Retinal pigment epithelial cell (primary cell): ENCODE measurements at regions not wholly inside any gene's neighbourhood (a gene's known extent, or its start where the extent isn't known, plus 50 kb on each side); places are given as distances from the start of the nearest gene placed in this dataset.
"Not testable (repeated sequence)": the region's sequence is repeated elsewhere in the genome, so short reads cannot be mapped to it uniquely, and the experiment has no call there.

ENCODE experiments used
- DNase-seq: peaks from one replicate; pipeline ENCODE4 v3.0.0-alpha.2; 2010; ENCODE audit warnings: low read depth
- H3K4me3 ChIP-seq: 2 replicates; pipeline ENCODE4 v1.5.1; 2011; ENCODE audit warnings: mild to moderate bottlenecking, low read length, control low read depth, moderate library complexity
- TF ChIP-seq, protein P1 (sequence below): conservative IDR thresholded peaks from 2 replicates; pipeline ENCODE4 v1.5.1; 2011; ENCODE audit warnings: low read depth, low read length, control low read depth, inconsistent platforms

- TF ChIP-seq, protein P1, sequence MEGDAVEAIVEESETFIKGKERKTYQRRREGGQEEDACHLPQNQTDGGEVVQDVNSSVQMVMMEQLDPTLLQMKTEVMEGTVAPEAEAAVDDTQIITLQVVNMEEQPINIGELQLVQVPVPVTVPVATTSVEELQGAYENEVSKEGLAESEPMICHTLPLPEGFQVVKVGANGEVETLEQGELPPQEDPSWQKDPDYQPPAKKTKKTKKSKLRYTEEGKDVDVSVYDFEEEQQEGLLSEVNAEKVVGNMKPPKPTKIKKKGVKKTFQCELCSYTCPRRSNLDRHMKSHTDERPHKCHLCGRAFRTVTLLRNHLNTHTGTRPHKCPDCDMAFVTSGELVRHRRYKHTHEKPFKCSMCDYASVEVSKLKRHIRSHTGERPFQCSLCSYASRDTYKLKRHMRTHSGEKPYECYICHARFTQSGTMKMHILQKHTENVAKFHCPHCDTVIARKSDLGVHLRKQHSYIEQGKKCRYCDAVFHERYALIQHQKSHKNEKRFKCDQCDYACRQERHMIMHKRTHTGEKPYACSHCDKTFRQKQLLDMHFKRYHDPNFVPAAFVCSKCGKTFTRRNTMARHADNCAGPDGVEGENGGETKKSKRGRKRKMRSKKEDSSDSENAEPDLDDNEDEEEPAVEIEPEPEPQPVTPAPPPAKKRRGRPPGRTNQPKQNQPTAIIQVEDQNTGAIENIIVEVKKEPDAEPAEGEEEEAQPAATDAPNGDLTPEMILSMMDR = no peak
- DNase-seq = no peak
- H3K4me3 ChIP-seq = no peak overlapping the region
These were observed 97.6 kb downstream of the MTX3 start for GRCh38 chr5:79893485-79893884.

DNA sequence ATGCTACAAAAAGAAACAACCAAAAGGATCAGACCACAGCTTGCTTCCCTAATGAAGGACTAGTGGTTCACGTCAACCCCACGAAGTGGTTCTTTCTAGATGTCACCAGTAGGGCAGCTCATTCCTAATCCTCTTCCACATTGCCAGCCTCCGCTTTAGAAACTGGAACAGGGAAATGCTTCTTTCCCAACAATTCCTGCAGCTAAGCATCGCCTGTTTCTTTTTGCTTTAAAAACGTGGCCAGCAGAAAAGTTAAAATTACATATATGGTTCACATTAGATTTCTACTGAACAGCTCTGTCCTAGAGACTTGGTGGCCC is 100.2 kb downstream of the MTX3 start:
- TF ChIP-seq, protein P1 = no peak
- DNase-seq = no peak
- H3K4me3 ChIP-seq = no peak overlapping the region

DNA sequence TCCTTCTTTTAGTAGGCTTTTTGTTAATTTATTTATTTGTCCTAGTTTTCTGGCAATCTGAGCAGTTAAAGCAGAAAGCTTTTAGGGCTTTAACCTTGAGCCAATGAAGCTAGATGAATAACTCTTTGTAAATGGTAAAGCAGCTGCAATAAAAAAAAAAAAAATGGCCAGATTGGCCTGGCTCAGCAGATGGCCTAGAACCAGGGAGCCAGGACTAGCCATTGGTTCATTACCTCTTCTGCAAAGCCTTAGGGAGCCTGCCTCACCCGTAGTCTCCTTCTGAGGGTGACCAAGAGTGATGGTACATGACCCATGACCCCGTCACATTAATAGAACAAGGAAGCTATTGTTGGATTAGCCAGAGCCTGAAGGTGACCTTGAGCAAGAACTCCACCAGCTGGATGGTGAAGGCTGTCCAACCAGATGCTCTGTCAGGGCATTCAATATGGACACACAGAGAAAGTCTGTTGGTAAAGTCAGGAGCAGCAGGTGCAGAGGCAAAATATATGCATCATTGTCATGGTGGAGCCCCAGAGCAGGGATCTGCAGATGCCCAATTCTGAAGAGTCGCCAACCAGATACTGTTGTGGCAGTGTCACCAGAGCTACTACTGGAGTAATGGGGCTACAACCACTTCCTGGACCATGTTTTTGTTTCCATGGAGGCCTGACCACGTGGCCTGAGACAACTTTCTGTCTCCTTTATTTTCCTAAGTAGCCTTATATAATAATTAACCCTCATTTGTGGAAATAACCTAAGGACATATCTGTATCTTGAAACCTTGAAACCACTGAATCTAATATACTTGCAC is 100.7 kb downstream of the MTX3 start:
- no peak overlapping the region for H3K4me3 ChIP-seq
- DNase-seq = no peak
- TF ChIP-seq, protein P1 = no peak

GRCh38 chr5:79888643-79889042 is 102.4 kb downstream of the MTX3 start:
- TF ChIP-seq, protein P1 = no peak
- no peak for DNase-seq
- H3K4me3 ChIP-seq = no peak overlapping the region

DNA sequence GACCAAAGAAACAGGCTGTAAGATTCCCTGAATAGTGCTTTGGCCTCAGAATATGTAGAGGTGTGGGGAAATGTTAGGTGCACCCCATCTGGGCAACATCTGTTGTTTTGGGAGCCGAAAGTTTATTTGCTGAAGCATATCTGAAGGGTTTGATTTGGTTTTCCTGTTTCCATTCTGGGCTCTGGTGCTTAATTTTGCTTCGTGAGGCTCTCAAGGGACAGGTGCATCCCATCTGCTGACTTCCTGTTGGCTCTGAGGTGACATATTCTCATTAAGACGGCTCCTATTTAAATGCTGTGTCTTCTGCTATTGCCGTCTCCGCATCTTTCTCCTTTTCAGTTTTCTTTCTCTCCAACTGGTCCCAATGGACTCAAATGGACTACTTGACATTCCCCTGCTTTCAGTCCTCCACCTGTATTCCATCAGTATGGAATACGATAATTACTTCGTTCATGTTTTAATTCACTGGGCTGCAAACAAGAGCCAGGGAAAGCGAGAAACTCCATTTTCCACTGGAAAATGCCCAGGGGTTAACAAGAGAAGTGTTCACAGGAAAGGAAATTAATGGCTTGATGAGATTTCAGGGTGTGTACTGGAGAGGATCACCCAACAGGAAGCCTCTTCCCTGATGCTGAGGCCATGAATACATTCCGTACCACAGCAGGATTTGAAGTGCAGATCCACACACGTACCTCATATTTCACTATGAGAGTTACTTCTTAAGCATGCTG is 104.0 kb downstream of the MTX3 start:
- no peak overlapping the region for H3K4me3 ChIP-seq
- TF ChIP-seq, protein P1 = no peak
- DNase-seq = no peak

GRCh38 chr5:79886456-79886855 is 104.6 kb downstream of the MTX3 start:
- H3K4me3 ChIP-seq = no peak overlapping the region
- DNase-seq = no peak
- TF ChIP-seq, protein P1 = no peak

GRCh38 chr5:79879880-79880279 is 111.2 kb downstream of the MTX3 start:
- not testable (repeated sequence) for H3K4me3 ChIP-seq, DNase-seq
